Parathyroid adenoma (tissue), 2 donors: ENCODE measurements at regions not wholly inside any gene's neighbourhood (a gene's known extent, or its start where the extent isn't known, plus 50 kb on each side); places are given as distances from the start of the nearest gene placed in this dataset.

ENCODE experiments used
- H2AFZ ChIP-seq: fragments of 300-600 bp; sonication (generic); one replicate; pipeline ENCODE4 v1.7.0; 2017; ENCODE audit warnings: antibody characterized with exemption, mild to moderate bottlenecking
- H3K27ac ChIP-seq: fragments of 300-600 bp; sonication (generic); one replicate; pipeline ENCODE4 v1.7.0; 2017
- H3K27me3 ChIP-seq: fragments of 300-600 bp; sonication (generic); one replicate; pipeline ENCODE4 v1.7.0; 2017; ENCODE audit warnings: low read length; ENCODE audit not compliant: control insufficient read depth, insufficient read depth
- H3K36me3 ChIP-seq: fragments of 300-600 bp; sonication (generic); one replicate; pipeline ENCODE4 v1.7.0; 2017; ENCODE audit warnings: low read length; ENCODE audit not compliant: control insufficient read depth, insufficient read depth
- H3K4me1 ChIP-seq: fragments of 300-600 bp; sonication (generic); one replicate; pipeline ENCODE4 v1.7.0; 2017; ENCODE audit warnings: control low read depth
- H3K4me2 ChIP-seq: fragments of 300-600 bp; sonication (generic); one replicate; pipeline ENCODE4 v1.7.0; 2017; ENCODE audit warnings: low read length
- H3K4me3 ChIP-seq: fragments of 300-600 bp; sonication (generic); one replicate; pipeline ENCODE4 v1.7.0; 2017; ENCODE audit warnings: low read depth, low read length
- H3K79me2 ChIP-seq: fragments of 300-600 bp; sonication (generic); one replicate; pipeline ENCODE4 v1.7.0; 2017; ENCODE audit warnings: control low read depth
- H3K9ac ChIP-seq: fragments of 300-600 bp; sonication (generic); one replicate; pipeline ENCODE4 v1.7.0; 2017; ENCODE audit warnings: mild to moderate bottlenecking
- H3K9me3 ChIP-seq: fragments of 300-600 bp; sonication (generic); one replicate; pipeline ENCODE4 v1.7.0; 2017; ENCODE audit warnings: low read length; ENCODE audit not compliant: control insufficient read depth
- TF ChIP-seq, protein P1 (sequence below): fragments of 300-600 bp; sonication (generic); IDR thresholded peaks from one replicate; pipeline ENCODE4 v1.7.0; 2017; ENCODE audit warnings: antibody characterized with exemption, mild to moderate bottlenecking
- donor health status: primary hyperparathyroidism.

DNA sequence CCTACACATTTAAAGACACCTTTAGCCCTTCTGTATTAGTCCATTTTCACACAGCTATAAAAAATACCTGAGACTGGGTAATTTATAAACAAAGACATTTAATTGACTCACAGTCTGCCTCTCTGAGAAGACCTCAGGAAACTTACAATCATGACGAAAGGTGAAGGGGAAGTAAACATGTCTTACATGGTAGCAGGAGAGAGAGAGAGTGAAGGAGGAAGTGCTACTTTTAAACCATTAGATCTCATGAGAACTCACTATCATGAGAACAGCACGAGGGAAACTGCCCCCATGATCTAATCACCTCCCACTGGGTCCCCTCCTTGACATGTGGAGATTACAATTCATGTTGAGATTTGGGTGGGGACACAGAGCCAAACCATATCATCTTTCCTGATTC lies 946.6 kb downstream of the SLC4A3 start:
- Histone ChIP-seq H3K4me2 (no peak overlapping the region), H3K4me1 (peaks cover 4% of the 10 kb centered on the region), H3K36me3 (no peaks in the 10 kb centered on the region), H3K9ac (no peak overlapping the region), H3K79me2 (no peaks in the 10 kb centered on the region), H3K4me3 (no peak overlapping the region), H3K27ac (no peak overlapping the region), H2AFZ (no peak overlapping the region), H3K9me3 (no peaks in the 10 kb centered on the region), H3K27me3 (no peaks in the 10 kb centered on the region)
- TF ChIP-seq, protein P1, sequence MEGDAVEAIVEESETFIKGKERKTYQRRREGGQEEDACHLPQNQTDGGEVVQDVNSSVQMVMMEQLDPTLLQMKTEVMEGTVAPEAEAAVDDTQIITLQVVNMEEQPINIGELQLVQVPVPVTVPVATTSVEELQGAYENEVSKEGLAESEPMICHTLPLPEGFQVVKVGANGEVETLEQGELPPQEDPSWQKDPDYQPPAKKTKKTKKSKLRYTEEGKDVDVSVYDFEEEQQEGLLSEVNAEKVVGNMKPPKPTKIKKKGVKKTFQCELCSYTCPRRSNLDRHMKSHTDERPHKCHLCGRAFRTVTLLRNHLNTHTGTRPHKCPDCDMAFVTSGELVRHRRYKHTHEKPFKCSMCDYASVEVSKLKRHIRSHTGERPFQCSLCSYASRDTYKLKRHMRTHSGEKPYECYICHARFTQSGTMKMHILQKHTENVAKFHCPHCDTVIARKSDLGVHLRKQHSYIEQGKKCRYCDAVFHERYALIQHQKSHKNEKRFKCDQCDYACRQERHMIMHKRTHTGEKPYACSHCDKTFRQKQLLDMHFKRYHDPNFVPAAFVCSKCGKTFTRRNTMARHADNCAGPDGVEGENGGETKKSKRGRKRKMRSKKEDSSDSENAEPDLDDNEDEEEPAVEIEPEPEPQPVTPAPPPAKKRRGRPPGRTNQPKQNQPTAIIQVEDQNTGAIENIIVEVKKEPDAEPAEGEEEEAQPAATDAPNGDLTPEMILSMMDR: no peak

DNA sequence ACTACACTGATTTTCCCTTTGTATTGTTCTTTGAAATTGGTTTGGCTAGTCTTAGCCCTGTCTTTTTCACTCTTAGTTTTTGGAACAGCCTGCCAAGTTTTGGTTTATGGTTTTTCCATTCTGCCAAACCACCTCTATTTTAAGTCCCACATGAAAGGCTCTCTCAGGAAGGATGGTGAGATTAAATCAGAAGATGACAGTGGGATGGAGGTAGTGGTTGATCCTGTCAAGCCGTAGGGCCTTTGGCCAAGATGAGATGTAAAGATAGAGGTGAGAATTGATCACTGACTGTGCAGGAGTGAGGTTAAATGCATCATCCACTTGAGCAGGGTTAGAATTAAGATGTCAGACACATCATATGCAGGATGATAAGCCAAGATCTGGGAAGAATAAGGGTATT lies 948.5 kb downstream of the SLC4A3 start:
- Histone ChIP-seq H3K4me2 (peak overlapping the region; percentile 4), H3K27me3 (no peaks in the 10 kb centered on the region), H3K9ac (no peak overlapping the region), H3K4me3 (no peak overlapping the region), H3K27ac (no peak overlapping the region), H3K36me3 (no peaks in the 10 kb centered on the region), H3K79me2 (no peaks in the 10 kb centered on the region), H3K4me1 (peaks cover 4% of the 10 kb centered on the region), H3K9me3 (no peaks in the 10 kb centered on the region), H2AFZ (no peak overlapping the region)
- TF ChIP-seq, protein P1: no peak

DNA sequence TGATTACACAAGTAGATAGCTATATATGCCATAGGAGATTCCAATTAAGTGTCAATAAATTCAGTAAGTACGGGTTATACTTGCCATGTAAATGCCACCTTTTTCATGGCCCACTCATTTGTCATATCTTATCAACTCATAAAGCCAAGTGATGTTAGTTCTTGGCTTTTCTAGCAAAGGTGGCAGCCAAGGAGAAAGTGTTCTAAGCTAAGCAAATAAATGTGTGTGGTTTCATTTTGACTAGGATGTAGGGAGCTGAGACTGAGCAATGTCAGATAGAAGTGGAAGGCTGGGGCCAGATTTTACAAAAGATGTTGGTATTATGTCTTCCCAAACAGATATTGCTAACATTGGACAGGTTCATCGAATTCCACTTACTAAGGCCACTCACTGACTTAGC lies 952.0 kb downstream of the SLC4A3 start:
- Histone ChIP-seq H3K4me1 (peaks cover 4% of the 10 kb centered on the region), H3K27me3 (no peaks in the 10 kb centered on the region), H3K4me3 (no peak overlapping the region), H3K9ac (no peak overlapping the region), H3K9me3 (no peaks in the 10 kb centered on the region), H2AFZ (no peak overlapping the region), H3K79me2 (no peaks in the 10 kb centered on the region), H3K4me2 (no peak overlapping the region), H3K36me3 (no peaks in the 10 kb centered on the region), H3K27ac (no peak overlapping the region)
- TF ChIP-seq, protein P1: no peak

DNA sequence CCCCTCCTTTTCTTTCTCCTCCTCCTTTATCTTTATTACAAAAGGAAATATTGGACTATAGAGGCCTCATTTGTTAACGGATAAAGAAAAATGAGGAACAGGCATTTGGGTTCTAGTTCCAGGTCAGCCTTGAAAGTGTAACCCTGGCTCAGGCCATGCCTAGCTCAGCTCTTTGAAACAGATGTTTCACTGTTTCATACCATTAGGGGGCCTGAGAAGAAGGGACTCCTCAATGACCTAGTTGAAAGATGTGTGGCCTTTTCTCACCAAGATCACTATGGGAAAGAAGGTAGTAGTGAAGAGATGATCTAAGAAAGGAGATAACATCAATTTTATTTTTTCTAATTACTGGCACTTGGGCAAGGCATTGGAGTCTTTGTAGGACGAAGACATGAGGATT lies 952.7 kb downstream of the SLC4A3 start:
- H3K9me3 ChIP-seq: no peaks in the 10 kb centered on the region
- H3K27ac ChIP-seq: no peak overlapping the region
- no peaks in the 10 kb centered on the region for H3K79me2 ChIP-seq
- H3K4me2 ChIP-seq: no peak overlapping the region
- H3K4me1 ChIP-seq: peaks cover 4% of the 10 kb centered on the region
- no peak overlapping the region for H3K4me3 ChIP-seq
- no peaks in the 10 kb centered on the region for H3K27me3 ChIP-seq
- no peak overlapping the region for H3K9ac ChIP-seq
- H3K36me3 ChIP-seq: no peaks in the 10 kb centered on the region
- no peak overlapping the region for H2AFZ ChIP-seq
- TF ChIP-seq, protein P1: no peak

DNA sequence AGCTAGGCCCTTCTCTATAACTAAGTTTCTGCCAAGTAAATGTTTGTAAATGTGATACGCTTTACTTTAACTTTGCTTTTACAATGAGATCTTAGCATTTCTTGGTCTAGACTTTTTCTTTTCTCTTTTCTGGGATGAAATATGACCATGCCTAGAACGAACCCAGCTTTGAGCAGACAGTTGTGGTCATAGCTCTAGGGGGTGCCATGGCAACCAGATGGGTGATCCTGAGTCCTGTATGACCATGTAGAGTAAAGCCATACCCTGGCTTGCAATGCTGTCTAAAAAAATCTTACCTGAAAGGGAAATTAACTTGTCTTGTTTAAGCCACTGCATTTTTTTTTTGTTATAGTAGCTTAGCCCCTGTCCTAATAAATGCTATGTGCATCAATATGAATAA lies 956.3 kb downstream of the SLC4A3 start:
- H2AFZ ChIP-seq: no peak overlapping the region
- H3K4me2 ChIP-seq: no peak overlapping the region
- H3K79me2 ChIP-seq: no peaks in the 10 kb centered on the region
- no peak overlapping the region for H3K4me3 ChIP-seq
- no peaks in the 10 kb centered on the region for H3K36me3 ChIP-seq
- TF ChIP-seq, protein P1: no peak
- H3K9me3 ChIP-seq: no peaks in the 10 kb centered on the region
- no peaks in the 10 kb centered on the region for H3K27me3 ChIP-seq
- no peak overlapping the region for H3K27ac ChIP-seq
- no peak overlapping the region for H3K9ac ChIP-seq
- H3K4me1 ChIP-seq: no peaks in the 10 kb centered on the region
